ENCODE measurements at regions not wholly inside any gene's neighbourhood (a gene's known extent, or its start where the extent isn't known, plus 50 kb on each side); places are given as distances from the start of the nearest gene placed in this dataset.

- TF ChIP-seq, protein P1, sequence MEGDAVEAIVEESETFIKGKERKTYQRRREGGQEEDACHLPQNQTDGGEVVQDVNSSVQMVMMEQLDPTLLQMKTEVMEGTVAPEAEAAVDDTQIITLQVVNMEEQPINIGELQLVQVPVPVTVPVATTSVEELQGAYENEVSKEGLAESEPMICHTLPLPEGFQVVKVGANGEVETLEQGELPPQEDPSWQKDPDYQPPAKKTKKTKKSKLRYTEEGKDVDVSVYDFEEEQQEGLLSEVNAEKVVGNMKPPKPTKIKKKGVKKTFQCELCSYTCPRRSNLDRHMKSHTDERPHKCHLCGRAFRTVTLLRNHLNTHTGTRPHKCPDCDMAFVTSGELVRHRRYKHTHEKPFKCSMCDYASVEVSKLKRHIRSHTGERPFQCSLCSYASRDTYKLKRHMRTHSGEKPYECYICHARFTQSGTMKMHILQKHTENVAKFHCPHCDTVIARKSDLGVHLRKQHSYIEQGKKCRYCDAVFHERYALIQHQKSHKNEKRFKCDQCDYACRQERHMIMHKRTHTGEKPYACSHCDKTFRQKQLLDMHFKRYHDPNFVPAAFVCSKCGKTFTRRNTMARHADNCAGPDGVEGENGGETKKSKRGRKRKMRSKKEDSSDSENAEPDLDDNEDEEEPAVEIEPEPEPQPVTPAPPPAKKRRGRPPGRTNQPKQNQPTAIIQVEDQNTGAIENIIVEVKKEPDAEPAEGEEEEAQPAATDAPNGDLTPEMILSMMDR (IDR thresholded peaks at IDR 0.05; ENCODE audit: low read depth, low read length) = no peak
- ChIA-PET POLR2A (no interaction called here), CTCF (no interaction called here)
- Histone ChIP-seq H3K27ac (ENCODE audit: low read depth, low read length) (no peak overlapping the region), H3K9me3 (ENCODE audit: control insufficient read depth, insufficient read depth, low read length) (peaks cover 4% of the 10 kb centered on the region), H3K27me3 (ENCODE audit: control insufficient read depth, insufficient read depth, low read length) (no peaks in the 10 kb centered on the region), H3K4me3 (ENCODE audit: low read depth, low read length) (no peak overlapping the region)
- DNase-seq (ENCODE audit: low read depth, low spot score) = no peak
Measured at GRCh38 chr6:11648436-11648775, 110.9 kb downstream of the TMEM170B start.

DNA sequence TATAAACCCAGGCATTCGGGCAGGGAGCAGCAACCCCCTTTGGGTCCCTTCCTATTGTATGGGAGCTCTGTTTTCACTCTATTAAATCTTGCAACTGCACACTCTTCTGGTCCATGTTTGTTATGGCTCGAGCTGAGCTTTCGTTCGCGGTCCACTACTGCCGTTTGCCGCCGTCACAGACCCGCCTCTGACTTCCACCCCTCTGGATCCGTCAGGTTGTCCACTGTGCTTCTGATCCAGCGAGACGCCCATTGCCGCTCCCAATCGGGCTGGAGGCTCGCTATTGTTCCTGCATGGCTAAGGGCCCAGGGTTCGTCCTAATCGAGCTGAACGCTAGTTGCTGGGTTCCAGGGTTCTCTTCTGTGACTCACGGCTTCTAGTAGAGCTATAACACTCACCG is 111.3 kb downstream of the TMEM170B start:
- ChIA-PET CTCF (no interaction called here), POLR2A (no interaction called here)
- Histone ChIP-seq H3K9me3 (ENCODE audit: control insufficient read depth, insufficient read depth, low read length) (peaks cover 4% of the 10 kb centered on the region), H3K27me3 (ENCODE audit: control insufficient read depth, insufficient read depth, low read length) (no peaks in the 10 kb centered on the region), H3K27ac (ENCODE audit: low read depth, low read length) (no peak overlapping the region), H3K4me3 (ENCODE audit: low read depth, low read length) (no peak overlapping the region)
- TF ChIP-seq, protein P1 (IDR thresholded peaks at IDR 0.05; ENCODE audit: low read depth, low read length) = no peak
- no peak for DNase-seq (ENCODE audit: low read depth, low spot score)

DNA sequence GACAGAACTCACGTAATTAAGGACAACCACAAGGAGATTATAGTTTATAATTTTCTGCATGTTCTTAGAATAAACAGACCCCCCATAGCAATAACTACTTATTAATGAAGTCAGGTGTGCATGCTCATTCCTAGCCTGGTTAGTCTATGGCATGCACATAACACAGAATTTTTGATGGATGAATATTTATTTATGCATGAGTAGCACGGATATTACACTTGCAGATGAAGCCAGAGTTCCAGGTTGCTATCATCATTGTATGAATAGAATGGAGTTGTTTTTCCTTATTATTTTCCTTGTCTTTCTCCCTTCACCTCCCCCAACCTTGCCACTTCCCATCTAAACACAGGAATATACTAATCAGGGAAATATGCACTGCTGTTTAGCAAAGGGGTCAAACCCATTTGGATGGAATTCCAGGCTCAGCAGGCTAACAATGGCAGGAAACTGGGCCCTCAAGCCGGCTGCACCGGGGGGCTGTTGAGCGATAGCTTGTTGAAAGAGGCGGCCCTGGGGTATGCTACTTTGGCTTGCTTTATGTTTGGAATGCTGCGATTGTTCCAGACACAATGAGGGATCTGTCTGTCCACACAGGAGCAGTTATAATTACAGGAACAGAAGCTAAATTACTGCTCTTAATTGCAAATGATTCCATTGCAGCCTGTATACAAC is 112.6 kb downstream of the TMEM170B start:
- DNase-seq (ENCODE audit: low read depth, low spot score) = peak; percentile 72
- POLR2A ChIA-PET = interaction anchor here (0.7 to 1.1 kb wide), 3 partner anchors 34 to 40 kb away, joined by 4 to 7 read pairs (median 5); no protein-coding TSS in a partner anchor
- H3K27ac ChIP-seq (ENCODE audit: low read depth, low read length) = peak overlapping the region; percentile 75
- H3K9me3 ChIP-seq (ENCODE audit: control insufficient read depth, insufficient read depth, low read length) = peaks cover 4% of the 10 kb centered on the region
- no peaks in the 10 kb centered on the region for H3K27me3 ChIP-seq (ENCODE audit: control insufficient read depth, insufficient read depth, low read length)
- TF ChIP-seq, protein P1 (IDR thresholded peaks at IDR 0.05; ENCODE audit: low read depth, low read length) = no peak
- CTCF ChIA-PET = no interaction called here
- no peak overlapping the region for H3K4me3 ChIP-seq (ENCODE audit: low read depth, low read length)

DNA sequence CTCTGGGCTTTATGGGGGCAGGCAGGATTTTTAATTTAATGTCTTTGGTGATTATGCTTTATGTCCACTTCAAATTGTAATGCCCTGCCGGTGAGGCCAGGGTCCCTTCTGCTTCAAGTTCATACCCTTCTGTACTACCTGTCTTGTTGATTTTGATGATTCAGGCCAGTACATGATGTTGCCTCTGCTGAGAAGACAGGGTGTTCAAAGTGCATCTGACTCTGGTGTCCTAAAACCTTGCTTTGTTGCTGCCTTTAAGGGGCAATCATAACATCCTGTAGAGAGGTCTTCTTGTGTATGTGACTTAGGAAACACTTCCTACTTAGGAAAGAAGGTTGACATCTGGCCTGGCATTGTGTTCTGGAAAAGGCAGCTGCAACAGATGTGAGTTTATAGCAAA is 113.2 kb downstream of the TMEM170B start:
- ChIA-PET POLR2A (interaction anchor here (0.7 to 1.1 kb wide), 3 partner anchors 34 to 41 kb away, joined by 4 to 7 read pairs (median 5); no protein-coding TSS in a partner anchor), CTCF (interaction anchor here (1.6 to 2.0 kb wide), 2 partner anchors 66 to 640 kb away, joined by 5 to 6 read pairs; partner anchors contain the start of gene EDN1)
- TF ChIP-seq, protein P1 (IDR thresholded peaks at IDR 0.05; ENCODE audit: low read depth, low read length) = no peak
- H3K9me3 ChIP-seq (ENCODE audit: control insufficient read depth, insufficient read depth, low read length) = peaks cover 4% of the 10 kb centered on the region
- H3K4me3 ChIP-seq (ENCODE audit: low read depth, low read length) = no peak overlapping the region
- H3K27me3 ChIP-seq (ENCODE audit: control insufficient read depth, insufficient read depth, low read length) = no peaks in the 10 kb centered on the region
- no peak for DNase-seq (ENCODE audit: low read depth, low spot score)
- H3K27ac ChIP-seq (ENCODE audit: low read depth, low read length) = peak overlapping the region; percentile 75

DNA sequence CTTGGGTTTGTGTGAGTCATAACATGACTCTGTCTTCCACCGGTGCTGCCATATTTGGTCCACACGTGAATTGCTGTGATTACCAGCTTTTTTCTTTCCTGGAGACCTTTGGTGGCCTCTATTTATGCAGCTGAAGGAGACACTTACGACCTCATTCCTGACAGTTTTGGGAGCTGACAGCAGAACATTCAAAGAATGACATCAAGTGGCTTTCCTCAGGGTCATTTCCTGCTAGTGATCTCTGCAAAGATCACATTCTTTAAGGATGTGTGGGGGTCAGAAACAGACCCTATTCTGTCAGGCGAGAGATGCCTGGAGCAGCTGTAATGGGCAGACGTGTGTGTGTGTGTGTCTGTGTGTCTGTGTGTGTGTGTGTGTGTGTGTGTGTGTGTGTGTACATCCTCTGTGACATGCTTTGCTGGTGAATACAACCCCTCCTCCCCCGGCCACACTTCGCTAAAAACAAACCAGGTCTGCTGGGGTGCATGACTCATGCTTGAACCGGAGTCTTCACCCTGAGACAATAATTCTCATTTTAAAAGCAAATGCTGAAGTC is 115.6 kb downstream of the TMEM170B start:
- TF ChIP-seq, protein P1 (IDR thresholded peaks at IDR 0.05; ENCODE audit: low read depth, low read length) = no peak
- CTCF ChIA-PET = interaction anchor here (0.6 to 4.6 kb wide), 7 partner anchors 16 to 952 kb away, joined by 3 to 54 read pairs (median 9); no protein-coding TSS in a partner anchor
- no peaks in the 10 kb centered on the region for H3K27me3 ChIP-seq (ENCODE audit: control insufficient read depth, insufficient read depth, low read length)
- no peak overlapping the region for H3K4me3 ChIP-seq (ENCODE audit: low read depth, low read length)
- peaks cover 4% of the 10 kb centered on the region for H3K9me3 ChIP-seq (ENCODE audit: control insufficient read depth, insufficient read depth, low read length)
- POLR2A ChIA-PET = interaction anchor here (0.6 to 3.1 kb wide), 14 partner anchors 8 to 645 kb away, joined by 3 to 11 read pairs (median 5); no protein-coding TSS in a partner anchor
- H3K27ac ChIP-seq (ENCODE audit: low read depth, low read length) = peak overlapping the region; percentile 89
- peak; percentile 83 for DNase-seq (ENCODE audit: low read depth, low spot score)
